HG03139 (cell line): ENCODE measurements at regions not wholly inside any gene's neighbourhood (a gene's known extent, or its start where the extent isn't known, plus 50 kb on each side); places are given as distances from the start of the nearest gene placed in this dataset.

Experiments
- ATAC-seq: cut with Tn5 transposase; IDR thresholded peaks from one replicate; pipeline ENCODE4 v1.9.1; 2021; ENCODE audit not compliant: unreplicated experiment

- ATAC-seq, result no peak
Measured at GRCh38 chr11:127677660-127678425, 677.3 kb upstream of the KIRREL3 start.

GRCh38 chr11:127675581-127675980 lies 675.0 kb upstream of the KIRREL3 start:
- no peak for ATAC-seq

GRCh38 chr11:127674754-127675153 lies 674.2 kb upstream of the KIRREL3 start:
- ATAC-seq, result no peak

GRCh38 chr11:127670374-127671119 lies 670.0 kb upstream of the KIRREL3 start:
- no peak for ATAC-seq

- ATAC-seq, result no peak
Measured at GRCh38 chr11:127656116-127656836, 655.7 kb upstream of the KIRREL3 start.

- ATAC-seq, result no peak
Measured at GRCh38 chr11:127653076-127653475, 652.5 kb upstream of the KIRREL3 start.

- no peak for ATAC-seq
Measured at GRCh38 chr11:127651888-127652221, 651.3 kb upstream of the KIRREL3 start.

GRCh38 chr11:127651175-127651887 lies 650.8 kb upstream of the KIRREL3 start:
- no peak for ATAC-seq

GRCh38 chr11:127649958-127650357 lies 649.4 kb upstream of the KIRREL3 start:
- ATAC-seq, result no peak

GRCh38 chr11:127649071-127649470 lies 648.5 kb upstream of the KIRREL3 start:
- no peak for ATAC-seq

GRCh38 chr11:127648583-127648982 lies 648.0 kb upstream of the KIRREL3 start:
- no peak for ATAC-seq

GRCh38 chr11:127644366-127644765 lies 643.8 kb upstream of the KIRREL3 start:
- ATAC-seq, result no peak

- ATAC-seq, result no peak
Measured at GRCh38 chr11:127643268-127644058, 642.9 kb upstream of the KIRREL3 start.

- ATAC-seq, result no peak
Measured at GRCh38 chr11:127640561-127641451, 640.2 kb upstream of the KIRREL3 start.

GRCh38 chr11:127639916-127640315 lies 639.3 kb upstream of the KIRREL3 start:
- ATAC-seq, result no peak

GRCh38 chr11:127632976-127633680 lies 632.6 kb upstream of the KIRREL3 start:
- ATAC-seq, result no peak

GRCh38 chr11:127632546-127632945 lies 632.0 kb upstream of the KIRREL3 start:
- ATAC-seq, result no peak

- ATAC-seq, result no peak
Measured at GRCh38 chr11:127631974-127632373, 631.4 kb upstream of the KIRREL3 start.

- ATAC-seq, result no peak
Measured at GRCh38 chr11:127629200-127629599, 628.6 kb upstream of the KIRREL3 start.
